ENCODE measurements at regions not wholly inside any gene's neighbourhood (a gene's known extent, or its start where the extent isn't known, plus 50 kb on each side); places are given as distances from the start of the nearest gene placed in this dataset.

GRCh38 chrX:144809025-144809424, 438.3 kb upstream of the SPANXN1 start:
- no peak overlapping the region for H3K27ac ChIP-seq (ENCODE audit: insufficient read length, low read depth, low read length)
- no peak overlapping the region for H2BK120ac ChIP-seq (ENCODE audit: low read depth, low read length, poor library complexity, severe bottlenecking)
- no peak overlapping the region for H3K4me3 Mint-ChIP-seq
- no peaks in the 10 kb centered on the region for H3K27me3 ChIP-seq (ENCODE audit: insufficient read depth, low read length)
- H2BK20ac ChIP-seq (ENCODE audit: low read depth, low read length, poor library complexity, severe bottlenecking), result no peak overlapping the region
- H4K8ac ChIP-seq (replicated peaks; ENCODE audit: insufficient read length, low read depth, low read length), result no peak overlapping the region
- H3K14ac ChIP-seq (ENCODE audit: insufficient read depth, low read length), result no peak overlapping the region
- no peak for DNase-seq
- peaks cover 16% of the 10 kb centered on the region for H3K9me3 ChIP-seq (ENCODE audit: control insufficient read depth, low read depth, low read length)
- peaks cover 2 to 4% (median 4%) of the 10 kb centered on the region in 3 experiments; a peak in 5 of 7 replicates for H3K36me3 Mint-ChIP-seq (ENCODE audit: insufficient read depth in 1 of 3, low read depth in 3 of 3)
- H3K56ac ChIP-seq (ENCODE audit: insufficient read length, low read depth, low read length), result no peak overlapping the region
- no peaks in the 10 kb centered on the region for H3K4me1 ChIP-seq (ENCODE audit: insufficient read depth, low read length)
- no peaks in the 10 kb centered on the region for H3K27me3 Mint-ChIP-seq (ENCODE audit: low read depth)
- no peak overlapping the region for H2BK5ac ChIP-seq (ENCODE audit: insufficient read length, low read length)
- peaks cover 49% of the 10 kb centered on the region in 2 experiments for H3K9me3 Mint-ChIP-seq
- no peak overlapping the region for H2AK5ac ChIP-seq (ENCODE audit: insufficient read length, low read length)
- H2BK15ac ChIP-seq (ENCODE audit: low read depth, low read length), result no peak overlapping the region
- H3K4ac ChIP-seq (ENCODE audit: low read depth, low read length), result no peak overlapping the region
- H3K9ac ChIP-seq (ENCODE audit: extremely low read depth, insufficient read length, low read length), result no peak overlapping the region
- no peaks in the 10 kb centered on the region for H3K23me2 ChIP-seq (ENCODE audit: insufficient read length, low read depth, low read length, poor library complexity, severe bottlenecking)
- H2AFZ ChIP-seq (ENCODE audit: low read length), result no peak overlapping the region
- H3K4me2 ChIP-seq (ENCODE audit: insufficient read depth, insufficient read length, low read length), result no peak overlapping the region
- no peak overlapping the region for H4K91ac ChIP-seq (ENCODE audit: insufficient read length, low read depth, low read length)
- H4K5ac ChIP-seq (ENCODE audit: insufficient read length, low read depth, low read length), result no peak overlapping the region
- H3T11ph ChIP-seq (ENCODE audit: low read length), result no peak overlapping the region
- no peaks in the 10 kb centered on the region for H3K79me2 ChIP-seq (ENCODE audit: insufficient read depth, low read length)
- H3K79me1 ChIP-seq (ENCODE audit: insufficient read depth, low read depth, low read length, poor library complexity, severe bottlenecking), result no peaks in the 10 kb centered on the region
- no peaks in the 10 kb centered on the region for H4K20me1 ChIP-seq (ENCODE audit: control insufficient read depth, insufficient read depth, insufficient read length)
- H3K18ac ChIP-seq (ENCODE audit: insufficient read length, low read depth, low read length), result no peak overlapping the region
- H3K4me1 Mint-ChIP-seq, result no peaks in the 10 kb centered on the region
- no peak overlapping the region for H3K27ac Mint-ChIP-seq
- no peak overlapping the region for H2BK12ac ChIP-seq (ENCODE audit: insufficient read length, low read depth, low read length)
- no peak overlapping the region for H3K23ac ChIP-seq (ENCODE audit: insufficient read length, low read depth, low read length)
- TF ChIP-seq CTCF (conservative IDR thresholded peaks at IDR 0.05), result no peak

Data from H9 (cell line).